ENCODE measurements at regions not wholly inside any gene's neighbourhood (a gene's known extent, or its start where the extent isn't known, plus 50 kb on each side); places are given as distances from the start of the nearest gene placed in this dataset.

DNA sequence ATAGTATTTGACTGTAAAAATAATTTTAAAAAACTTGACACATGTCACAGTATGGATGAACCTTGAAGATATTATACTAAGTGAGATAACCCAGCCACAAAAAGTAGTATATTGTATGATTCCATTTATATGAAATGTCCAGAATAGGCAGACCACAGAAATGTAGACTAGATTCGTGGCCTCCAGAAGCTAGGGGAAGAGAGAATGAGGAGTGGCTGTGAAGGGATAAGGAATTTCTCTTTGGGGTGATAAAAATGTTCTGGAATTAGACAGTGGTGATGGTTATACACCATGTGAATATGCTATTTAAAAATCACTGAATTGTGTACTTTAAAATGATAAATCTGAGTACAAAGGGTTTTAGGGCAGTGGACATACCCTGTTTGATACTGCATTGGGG lies 253.1 kb upstream of the DYNLRB2 start:
- no peak for ATAC-seq
- DNase-seq, result no peak
- Histone ChIP-seq H3K4me1 (no peaks in the 10 kb centered on the region), H3K27ac (no peak overlapping the region), H3K4me3 (no peak overlapping the region), H3K27me3 (no peaks in the 10 kb centered on the region), H3K36me3 (replicated peaks in 1 of 2; ENCODE audit: insufficient read depth in 1 of 2, low read depth in 2 of 2) (no peaks in the 10 kb centered on the region), H3K9me3 (no peaks in the 10 kb centered on the region)
- 41 to 48% methylated on average over 1 of the region's 1 CpG for WGBS, 2 donors
- TF ChIP-seq CTCF (IDR thresholded peaks at IDR 0.05), result no peak
- no peak for TF ChIP-seq POLR2A (IDR thresholded peaks at IDR 0.05)
- intact Hi-C loops (cut with DNase I), result no loop called here

- H3K4me1 ChIP-seq, result no peaks in the 10 kb centered on the region
- H3K27me3 ChIP-seq, result no peaks in the 10 kb centered on the region
- no peak overlapping the region for H3K4me3 ChIP-seq
- no peaks in the 10 kb centered on the region for H3K36me3 ChIP-seq (replicated peaks in 1 of 2; ENCODE audit: insufficient read depth in 1 of 2, low read depth in 2 of 2)
- DNase-seq, result no peak
- intact Hi-C loops (cut with DNase I), result no loop called here
- no peak overlapping the region for H3K27ac ChIP-seq
- WGBS, 2 donors, result 29 to 48% methylated on average over 2 of the region's 2 CpGs
- no peaks in the 10 kb centered on the region for H3K9me3 ChIP-seq
- no peak for TF ChIP-seq POLR2A (IDR thresholded peaks at IDR 0.05)
- no peak for TF ChIP-seq CTCF (IDR thresholded peaks at IDR 0.05)
- no peak for ATAC-seq
Observed at GRCh38 chr16:80285104-80285503, 255.7 kb upstream of the DYNLRB2 start.

- H3K4me3 ChIP-seq, result no peak overlapping the region
- DNase-seq (no peak), ATAC-seq (no peak)
- no peaks in the 10 kb centered on the region for H3K4me1 ChIP-seq
- no peaks in the 10 kb centered on the region for H3K9me3 ChIP-seq
- TF ChIP-seq CTCF (IDR thresholded peaks at IDR 0.05) (no peak), POLR2A (IDR thresholded peaks at IDR 0.05) (no peak)
- WGBS, 2 donors, result 43 to 47% methylated on average over 2 of the region's 2 CpGs
- no peak overlapping the region for H3K27ac ChIP-seq
- H3K36me3 ChIP-seq (replicated peaks in 1 of 2; ENCODE audit: insufficient read depth in 1 of 2, low read depth in 2 of 2), result no peaks in the 10 kb centered on the region
- intact Hi-C loops (cut with DNase I), result no loop called here
- no peaks in the 10 kb centered on the region for H3K27me3 ChIP-seq
Observed at GRCh38 chr16:80283466-80284392, 257.1 kb upstream of the DYNLRB2 start.

- ATAC-seq (no peak), DNase-seq (no peak)
- H3K27ac ChIP-seq, result no peak overlapping the region
- TF ChIP-seq POLR2A (IDR thresholded peaks at IDR 0.05), result no peak
- TF ChIP-seq CTCF (IDR thresholded peaks at IDR 0.05), result no peak
- no peaks in the 10 kb centered on the region for H3K4me1 ChIP-seq
- intact Hi-C loops (cut with DNase I), result no loop called here
- no peaks in the 10 kb centered on the region for H3K27me3 ChIP-seq
- H3K4me3 ChIP-seq, result no peak overlapping the region
- H3K36me3 ChIP-seq (replicated peaks in 1 of 2; ENCODE audit: insufficient read depth in 1 of 2, low read depth in 2 of 2), result no peaks in the 10 kb centered on the region
- 69 to 79% methylated on average over 7 of the region's 7 CpGs for WGBS, 2 donors
- H3K9me3 ChIP-seq, result no peaks in the 10 kb centered on the region
Observed at GRCh38 chr16:80280557-80280956, 260.2 kb upstream of the DYNLRB2 start.

DNA sequence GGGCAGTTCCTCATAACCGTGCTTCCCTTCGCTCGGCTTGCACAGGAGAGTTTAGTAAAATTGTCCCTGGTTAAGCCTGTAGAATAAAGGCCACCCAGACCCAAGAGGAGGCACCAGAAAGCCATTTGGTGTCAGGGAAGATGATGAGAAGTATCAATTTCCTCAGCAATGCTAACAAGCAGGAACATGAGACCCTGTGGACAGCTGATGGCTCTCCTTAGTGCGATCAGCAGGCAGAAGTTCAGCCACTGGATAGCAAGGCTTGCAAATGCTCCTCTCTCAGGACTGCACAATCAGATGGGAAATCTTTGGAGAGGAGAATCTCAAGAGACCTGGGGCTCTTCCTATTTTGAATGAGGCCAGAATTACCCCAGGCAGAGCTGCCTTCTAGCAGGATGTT lies 261.1 kb upstream of the DYNLRB2 start:
- no peaks in the 10 kb centered on the region for H3K27me3 ChIP-seq
- 72 to 88% methylated on average over 4 of the region's 4 CpGs for WGBS, 2 donors
- H3K4me1 ChIP-seq, result no peaks in the 10 kb centered on the region
- no peak overlapping the region for H3K27ac ChIP-seq
- no peak overlapping the region for H3K4me3 ChIP-seq
- DNase-seq (no peak), ATAC-seq (no peak)
- intact Hi-C loops (cut with DNase I), result no loop called here
- TF ChIP-seq POLR2A (IDR thresholded peaks at IDR 0.05), result no peak
- no peak for TF ChIP-seq CTCF (IDR thresholded peaks at IDR 0.05)
- no peaks in the 10 kb centered on the region for H3K36me3 ChIP-seq (replicated peaks in 1 of 2; ENCODE audit: insufficient read depth in 1 of 2, low read depth in 2 of 2)
- H3K9me3 ChIP-seq, result no peaks in the 10 kb centered on the region
